ENCODE measurements at regions not wholly inside any gene's neighbourhood (a gene's known extent, or its start where the extent isn't known, plus 50 kb on each side); places are given as distances from the start of the nearest gene placed in this dataset.

- no peak for TF ChIP-seq CTCF (conservative IDR thresholded peaks at IDR 0.05; ENCODE audit: low read depth, low read length)
- TF ChIP-seq EZH2 (IDR thresholded peaks at IDR 0.05; ENCODE audit: low read length, unreplicated experiment): no peak
- TF ChIP-seq EZH2phosphoT487 (IDR thresholded peaks at IDR 0.05; ENCODE audit: borderline replicate concordance, low read length): no peak
Measured at GRCh38 chr3:67104388-67104787, 106.3 kb downstream of the KBTBD8 start.

All from PC-3 (cell line).